MM.1S (cell line): ENCODE measurements at regions not wholly inside any gene's neighbourhood (a gene's known extent, or its start where the extent isn't known, plus 50 kb on each side); places are given as distances from the start of the nearest gene placed in this dataset.

Source experiments
- DNase-seq: peaks from one replicate; pipeline ENCODE4 v3.0.0-alpha.2; 2015
- H2AFZ ChIP-seq: fragments of 300-600 bp; sonication (generic); 2 replicates; pipeline ENCODE4 v1.6.0; 2016; ENCODE audit warnings: antibody characterized with exemption, low read length
- H3F3A ChIP-seq: fragments of 300-600 bp; sonication (generic); 2 replicates; pipeline ENCODE4 v1.6.1; 2016; ENCODE audit warnings: mild to moderate bottlenecking, antibody characterized with exemption, low read length, moderate library complexity, mixed read lengths; ENCODE audit not compliant: insufficient read depth
- H3K27ac ChIP-seq: fragments of 300-600 bp; sonication (generic); 2 replicates; pipeline ENCODE4 v1.5.1; 2016; ENCODE audit warnings: mild to moderate bottlenecking, low read length
- H3K27me3 ChIP-seq: fragments of 300-600 bp; sonication (generic); replicated peaks from 2 replicates; pipeline ENCODE4 v1.6.0; 2016; ENCODE audit warnings: low read length; ENCODE audit not compliant: insufficient read depth
- H3K36me3 ChIP-seq: fragments of 300-600 bp; sonication (generic); replicated peaks from 2 replicates; pipeline ENCODE4 v1.6.1; 2016; ENCODE audit warnings: mild to moderate bottlenecking, low read length, mixed read lengths; ENCODE audit not compliant: insufficient read depth
- H3K4me1 ChIP-seq: fragments of 300-600 bp; sonication (generic); 2 replicates; pipeline ENCODE4 v1.6.1; 2016; ENCODE audit warnings: low read length, mixed read lengths
- H3K4me2 ChIP-seq: fragments of 300-600 bp; sonication (generic); 2 replicates; pipeline ENCODE4 v1.6.0; 2016; ENCODE audit warnings: low read depth, low read length
- H3K4me3 ChIP-seq: fragments of 300-600 bp; sonication (generic); 2 replicates; pipeline ENCODE4 v1.5.1; 2016; ENCODE audit warnings: low read length, mixed read lengths
- H3K79me2 ChIP-seq: fragments of 300-600 bp; sonication (generic); 2 replicates; pipeline ENCODE4 v1.6.1; 2016; ENCODE audit warnings: mixed run types, low read length, mixed read lengths
- H3K9ac ChIP-seq: fragments of 300-600 bp; sonication (generic); 2 replicates; pipeline ENCODE4 v1.6.1; 2016; ENCODE audit warnings: low read length, mixed read lengths
- H3K9me2 ChIP-seq: fragments of 300-600 bp; sonication (generic); replicated peaks from 2 replicates; pipeline ENCODE4 v1.6.1; 2016; ENCODE audit warnings: mild to moderate bottlenecking, low read length, mixed read lengths; ENCODE audit not compliant: insufficient read depth
- H3K9me3 ChIP-seq: fragments of 300-600 bp; sonication (generic); replicated peaks from 2 replicates; pipeline ENCODE4 v1.6.1; 2016; ENCODE audit warnings: mild to moderate bottlenecking, low read length, mixed read lengths; ENCODE audit not compliant: insufficient read depth
- H4K20me1 ChIP-seq: fragments of 300-600 bp; sonication (generic); 2 replicates; pipeline ENCODE4 v1.6.1; 2016; ENCODE audit warnings: mild to moderate bottlenecking, low read length, moderate library complexity, mixed read lengths; ENCODE audit not compliant: insufficient read depth
- CTCF ChIP-seq: fragments of 300-600 bp; sonication (generic); IDR thresholded peaks from 2 replicates; pipeline ENCODE4 v1.5.1; 2016; ENCODE audit warnings: antibody characterized with exemption, low read length, mixed read lengths
- EZH2 ChIP-seq: fragments of 300-600 bp; sonication (generic); optimal IDR thresholded peaks from 2 replicates; pipeline ENCODE3; 2017; ENCODE audit warnings: low read depth, mild to moderate bottlenecking, antibody characterized with exemption, low read length, mixed read lengths
- EZH2phosphoT487 ChIP-seq: fragments of 300-600 bp; sonication (generic); IDR thresholded peaks from 2 replicates; pipeline ENCODE4 v1.6.1; 2018; ENCODE audit warnings: antibody characterized with exemption, low read length

- H3K9me3 ChIP-seq: no peaks in the 10 kb centered on the region
- no peak overlapping the region for H3K27ac ChIP-seq
- no peaks in the 10 kb centered on the region for H3K36me3 ChIP-seq
- H3K27me3 ChIP-seq: no peaks in the 10 kb centered on the region
- no peaks in the 10 kb centered on the region for H3F3A ChIP-seq
- H4K20me1 ChIP-seq: no peaks in the 10 kb centered on the region
- no peaks in the 10 kb centered on the region for H3K4me1 ChIP-seq
- H3K79me2 ChIP-seq: no peaks in the 10 kb centered on the region
- H3K4me3 ChIP-seq: no peak overlapping the region
- H2AFZ ChIP-seq: no peak overlapping the region
- no peak overlapping the region for H3K4me2 ChIP-seq
- DNase-seq: no peak
- no peak for TF ChIP-seq CTCF
- no peak for TF ChIP-seq EZH2
- no peak for TF ChIP-seq EZH2phosphoT487
- no peaks in the 10 kb centered on the region for H3K9me2 ChIP-seq
- H3K9ac ChIP-seq: no peak overlapping the region
Measured at GRCh38 chr4:42733380-42733779, 76.5 kb upstream of the ATP8A1 start.

- no peak overlapping the region for H3K4me3 ChIP-seq
- no peaks in the 10 kb centered on the region for H3K9me3 ChIP-seq
- no peak overlapping the region for H3K27ac ChIP-seq
- H2AFZ ChIP-seq: no peak overlapping the region
- no peaks in the 10 kb centered on the region for H4K20me1 ChIP-seq
- H3F3A ChIP-seq: no peaks in the 10 kb centered on the region
- no peaks in the 10 kb centered on the region for H3K4me1 ChIP-seq
- H3K79me2 ChIP-seq: no peaks in the 10 kb centered on the region
- no peak for TF ChIP-seq EZH2
- TF ChIP-seq EZH2phosphoT487: no peak
- no peak for TF ChIP-seq CTCF
- DNase-seq: no peak
- H3K9ac ChIP-seq: no peak overlapping the region
- no peak overlapping the region for H3K4me2 ChIP-seq
- H3K27me3 ChIP-seq: no peaks in the 10 kb centered on the region
- no peaks in the 10 kb centered on the region for H3K36me3 ChIP-seq
- no peaks in the 10 kb centered on the region for H3K9me2 ChIP-seq
Measured at GRCh38 chr4:42732776-42733175, 75.9 kb upstream of the ATP8A1 start.

GRCh38 chr4:42729505-42730237 is 72.8 kb upstream of the ATP8A1 start:
- no peak for TF ChIP-seq EZH2
- no peak for TF ChIP-seq CTCF
- TF ChIP-seq EZH2phosphoT487: no peak

More at GRCh38 chr4:42729505-42730237, 72.8 kb upstream of the ATP8A1 start:
- no peak overlapping the region for H3K27ac ChIP-seq
- H3K79me2 ChIP-seq: no peaks in the 10 kb centered on the region
- no peak for DNase-seq
- no peaks in the 10 kb centered on the region for H3K27me3 ChIP-seq
- no peaks in the 10 kb centered on the region for H3F3A ChIP-seq
- no peaks in the 10 kb centered on the region for H4K20me1 ChIP-seq
- H3K9ac ChIP-seq: no peak overlapping the region
- no peak overlapping the region for H3K4me3 ChIP-seq
- H3K9me3 ChIP-seq: no peaks in the 10 kb centered on the region
- no peak overlapping the region for H3K4me2 ChIP-seq
- H3K4me1 ChIP-seq: no peaks in the 10 kb centered on the region
- H3K9me2 ChIP-seq: no peaks in the 10 kb centered on the region
- no peaks in the 10 kb centered on the region for H3K36me3 ChIP-seq
- no peak overlapping the region for H2AFZ ChIP-seq
